Panc1 (cell line): ENCODE measurements at regions not wholly inside any gene's neighbourhood (a gene's known extent, or its start where the extent isn't known, plus 50 kb on each side); places are given as distances from the start of the nearest gene placed in this dataset.

Experiments
- ATAC-seq: fragments of 200-7000 bp; cut with Tn5 transposase; 2 replicates; pipeline ENCODE4 v1.9.1; 2020; ENCODE audit warnings: mild to moderate bottlenecking, moderate library complexity
- BruUV-seq: library from RNA; stranded (reverse); fragments of 400-500 nt; replicated peaks from 2 replicates; lab custom pipeline; 2021; lab: Mats Ljungman, UMichigan
- CTCF ChIA-PET: fragments of 300-600 bp; sonication (Branson Sonifier 250); formaldehyde crosslinking; loops from one replicate; lab custom pipeline; 2022; ENCODE audit warnings: antibody characterized with exemption; lab: Charles Lee
- POLR2A ChIA-PET: fragments of 300-600 bp; sonication (Branson Sonifier 250); formaldehyde crosslinking; loops from one replicate; lab custom pipeline; 2022; ENCODE audit warnings: antibody characterized with exemption; lab: Charles Lee
- DNase-seq: peaks from one replicate; pipeline ENCODE4 v3.0.0-alpha.2; 2010; ENCODE audit warnings: low read depth, low spot score
- H3K27ac ChIP-seq: 2 replicates; pipeline ENCODE4 v1.5.1; 2011; ENCODE audit warnings: mild to moderate bottlenecking, low read length, inconsistent platforms
- H3K27me3 ChIP-seq: fragments of 200-500 bp; sonication (Bioruptor generic); 2 replicates; pipeline ENCODE4 v1.6.0; 2014; ENCODE audit warnings: low read length, inconsistent platforms; ENCODE audit not compliant: control insufficient read depth, insufficient read depth
- H3K36me3 ChIP-seq: fragments of 200-500 bp; sonication (Bioruptor generic); 2 replicates; pipeline ENCODE4 v1.5.1; 2014; ENCODE audit warnings: inconsistent platforms, mild to moderate bottlenecking, low read length, moderate library complexity; ENCODE audit not compliant: control insufficient read depth, insufficient read depth
- H3K4me1 ChIP-seq: 2 replicates; pipeline ENCODE4 v1.5.1; 2011; ENCODE audit warnings: inconsistent platforms, mild to moderate bottlenecking, low read length, moderate library complexity; ENCODE audit not compliant: control insufficient read depth, insufficient read depth
- H3K4me3 ChIP-seq, 2 experiments: 2 replicates each; pipeline ENCODE4 v1.5.1; 2011 to 2012; ENCODE audit warnings: low read depth in 2 of 2, low read length in 2 of 2, mild to moderate bottlenecking in 2 of 2, inconsistent platforms in 1 of 2, moderate library complexity in 1 of 2
- H3K9me3 ChIP-seq: fragments of 200-500 bp; sonication (Bioruptor generic); 2 replicates; pipeline ENCODE4 v1.5.1; 2014; ENCODE audit warnings: low read depth, mild to moderate bottlenecking, inconsistent platforms, low read length, moderate library complexity; ENCODE audit not compliant: control insufficient read depth, insufficient read depth
- CTCF ChIP-seq: fragments of 450-650 bp; IDR thresholded peaks from 2 replicates; pipeline ENCODE4 v1.5.1; 2017; ENCODE audit warnings: mild to moderate bottlenecking
- POLR2AphosphoS5 ChIP-seq: IDR thresholded peaks from 2 replicates; pipeline ENCODE4 v1.6.1; 2012; ENCODE audit warnings: mild to moderate bottlenecking, low read depth, low read length, moderate library complexity
- REST ChIP-seq, 2 experiments: IDR thresholded peaks; 2 replicates each; pipeline ENCODE4 v1.6.1; 2011 to 2012; ENCODE audit warnings: low read depth in 2 of 2, control low read depth in 1 of 2, low read length in 1 of 2, mild to moderate bottlenecking in 1 of 2, moderate library complexity in 1 of 2; ENCODE audit not compliant: insufficient read depth in 1 of 2
- SIN3A ChIP-seq: IDR thresholded peaks from 2 replicates; pipeline ENCODE4 v1.6.1; 2012; ENCODE audit warnings: low read depth, mild to moderate bottlenecking, low read length, moderate library complexity, borderline replicate concordance; ENCODE audit not compliant: insufficient read depth
- TCF7L2 ChIP-seq: IDR thresholded peaks from 2 replicates; pipeline ENCODE4 v1.6.1; 2011; ENCODE audit warnings: mild to moderate bottlenecking, low read depth, low read length, inconsistent platforms
- in situ Hi-C: cut with HindIII; loops from 2 replicates; pipeline ENCODE4 v1.10.0; 2016; ENCODE audit warnings: low sequenced_read_pairs, low pct_unique_long_range_greater_than_20kb
- intact Hi-C: fragments of 100-400 bp; cut with micrococcal nuclease; formaldehyde crosslinking; loops from one replicate; pipeline ENCODE4 v1.10.0; 2022; ENCODE audit not compliant: unreplicated experiment

GRCh38 chr4:100651499-100652175, 133.8 kb upstream of the EMCN start:
- no TSS peak for BruUV-seq
- no peak for DNase-seq
- Histone ChIP-seq H3K27me3 (no peaks in the 10 kb centered on the region), H3K4me1 (no peaks in the 10 kb centered on the region), H3K27ac (no peak overlapping the region), H3K36me3 (no peaks in the 10 kb centered on the region), H3K4me3 (no peak overlapping the region), H3K9me3 (no peaks in the 10 kb centered on the region)
- ChIA-PET CTCF (no interaction called here), POLR2A (no interaction called here)
- intact Hi-C loops, result no loop called here
- ATAC-seq, result no peak
- in situ Hi-C loops, result no loop called here
- TF ChIP-seq POLR2AphosphoS5 (no peak), TCF7L2 (no peak)

GRCh38 chr4:100649417-100649816, 131.6 kb upstream of the EMCN start:
- ChIA-PET POLR2A (no interaction called here), CTCF (no interaction called here)
- no peaks in the 10 kb centered on the region for H3K4me1 ChIP-seq
- TF ChIP-seq REST (IDR thresholded peaks at IDR 0.05; ENCODE audit: insufficient read depth in 1 of 2, low read depth in 2 of 2, low read length in 1 of 2), result no peak
- TF ChIP-seq POLR2AphosphoS5, result no peak
- no peak for TF ChIP-seq CTCF
- H3K4me3 ChIP-seq, result no peak overlapping the region
- no peak overlapping the region for H3K27ac ChIP-seq
- no peaks in the 10 kb centered on the region for H3K27me3 ChIP-seq
- no peak for DNase-seq
- H3K36me3 ChIP-seq, result no peaks in the 10 kb centered on the region
- H3K9me3 ChIP-seq, result no peaks in the 10 kb centered on the region
- ATAC-seq, result no peak
- intact Hi-C loops, result no loop called here
- in situ Hi-C loops, result no loop called here
- BruUV-seq, result no TSS peak

- TF ChIP-seq REST (IDR thresholded peaks at IDR 0.05; ENCODE audit: insufficient read depth in 1 of 2, low read depth in 2 of 2, low read length in 1 of 2) (no peak), TCF7L2 (no peak), CTCF (no peak), POLR2AphosphoS5 (no peak), SIN3A (no peak)
- DNase-seq (no peak), ATAC-seq (no peak)
- in situ Hi-C loops, result no loop called here
- POLR2A ChIA-PET, result no interaction called here
- Histone ChIP-seq H3K4me3 (no peak overlapping the region), H3K27ac (no peak overlapping the region), H3K36me3 (no peaks in the 10 kb centered on the region), H3K4me1 (no peaks in the 10 kb centered on the region), H3K27me3 (no peaks in the 10 kb centered on the region), H3K9me3 (no peaks in the 10 kb centered on the region)
- intact Hi-C loops, result no loop called here
- BruUV-seq, result no TSS peak
- CTCF ChIA-PET, result no interaction called here
Observed at GRCh38 chr4:100644150-100644549, 126.3 kb upstream of the EMCN start.
